Uterus (tissue), 2 donors: ENCODE measurements at regions not wholly inside any gene's neighbourhood (a gene's known extent, or its start where the extent isn't known, plus 50 kb on each side); places are given as distances from the start of the nearest gene placed in this dataset.

ENCODE experiments used
- CTCF ChIP-seq, 4 experiments: fragments of 200-600 bp in 2 of 4; fragments of 450-650 bp in 2 of 4; sonication (generic) in 2 of 4; IDR thresholded peaks; one replicate each; pipeline ENCODE4 v1.5.1; 2016 to 2019; ENCODE audit warnings: antibody characterized with exemption in 4 of 4, mild to moderate bottlenecking in 2 of 4, moderate library complexity in 1 of 4
- POLR2A ChIP-seq, 2 donors: fragments of 450-650 bp; IDR thresholded peaks; one replicate each; pipeline ENCODE4 v1.6.1; 2016; ENCODE audit warnings: antibody characterized with exemption in 2 of 2, mild to moderate bottlenecking in 1 of 2, moderate library complexity in 1 of 2

- no peak for TF ChIP-seq CTCF (IDR thresholded peaks at IDR 0.05)
- no peak for TF ChIP-seq POLR2A (IDR thresholded peaks at IDR 0.05)
Observed at GRCh38 chr2:216275890-216276289, 96.4 kb downstream of the MARCHF4 start.
